ENCODE measurements at regions not wholly inside any gene's neighbourhood (a gene's known extent, or its start where the extent isn't known, plus 50 kb on each side); places are given as distances from the start of the nearest gene placed in this dataset.

DNA sequence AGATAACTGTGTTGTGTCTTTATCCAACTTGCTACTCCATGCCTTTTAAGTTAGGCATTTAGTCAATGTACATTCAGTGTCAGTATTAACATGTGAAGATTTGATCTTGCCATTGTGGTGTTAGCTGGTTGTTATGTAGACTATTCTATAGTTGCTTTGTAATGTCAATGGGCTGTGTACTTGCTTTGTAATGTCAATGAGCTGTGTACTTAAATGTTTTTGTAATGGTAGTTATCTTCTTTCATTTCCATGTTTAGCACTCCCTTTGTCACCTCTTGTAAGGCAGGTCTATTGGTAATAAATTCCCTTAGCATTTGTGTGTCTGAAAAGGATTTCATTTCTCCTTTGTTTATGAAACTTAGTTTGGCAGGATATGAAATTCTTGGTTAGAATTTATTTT, 53.4 kb downstream of the MC4R start:
- DNase-seq (ENCODE audit: low read depth): no peak
- H3K4me3 ChIP-seq (ENCODE audit: low read depth, low read length): no peak overlapping the region
- TF ChIP-seq, protein P1, sequence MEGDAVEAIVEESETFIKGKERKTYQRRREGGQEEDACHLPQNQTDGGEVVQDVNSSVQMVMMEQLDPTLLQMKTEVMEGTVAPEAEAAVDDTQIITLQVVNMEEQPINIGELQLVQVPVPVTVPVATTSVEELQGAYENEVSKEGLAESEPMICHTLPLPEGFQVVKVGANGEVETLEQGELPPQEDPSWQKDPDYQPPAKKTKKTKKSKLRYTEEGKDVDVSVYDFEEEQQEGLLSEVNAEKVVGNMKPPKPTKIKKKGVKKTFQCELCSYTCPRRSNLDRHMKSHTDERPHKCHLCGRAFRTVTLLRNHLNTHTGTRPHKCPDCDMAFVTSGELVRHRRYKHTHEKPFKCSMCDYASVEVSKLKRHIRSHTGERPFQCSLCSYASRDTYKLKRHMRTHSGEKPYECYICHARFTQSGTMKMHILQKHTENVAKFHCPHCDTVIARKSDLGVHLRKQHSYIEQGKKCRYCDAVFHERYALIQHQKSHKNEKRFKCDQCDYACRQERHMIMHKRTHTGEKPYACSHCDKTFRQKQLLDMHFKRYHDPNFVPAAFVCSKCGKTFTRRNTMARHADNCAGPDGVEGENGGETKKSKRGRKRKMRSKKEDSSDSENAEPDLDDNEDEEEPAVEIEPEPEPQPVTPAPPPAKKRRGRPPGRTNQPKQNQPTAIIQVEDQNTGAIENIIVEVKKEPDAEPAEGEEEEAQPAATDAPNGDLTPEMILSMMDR (IDR thresholded peaks at IDR 0.05; ENCODE audit: control insufficient read depth, extremely low read depth, insufficient read depth): no peak

DNA sequence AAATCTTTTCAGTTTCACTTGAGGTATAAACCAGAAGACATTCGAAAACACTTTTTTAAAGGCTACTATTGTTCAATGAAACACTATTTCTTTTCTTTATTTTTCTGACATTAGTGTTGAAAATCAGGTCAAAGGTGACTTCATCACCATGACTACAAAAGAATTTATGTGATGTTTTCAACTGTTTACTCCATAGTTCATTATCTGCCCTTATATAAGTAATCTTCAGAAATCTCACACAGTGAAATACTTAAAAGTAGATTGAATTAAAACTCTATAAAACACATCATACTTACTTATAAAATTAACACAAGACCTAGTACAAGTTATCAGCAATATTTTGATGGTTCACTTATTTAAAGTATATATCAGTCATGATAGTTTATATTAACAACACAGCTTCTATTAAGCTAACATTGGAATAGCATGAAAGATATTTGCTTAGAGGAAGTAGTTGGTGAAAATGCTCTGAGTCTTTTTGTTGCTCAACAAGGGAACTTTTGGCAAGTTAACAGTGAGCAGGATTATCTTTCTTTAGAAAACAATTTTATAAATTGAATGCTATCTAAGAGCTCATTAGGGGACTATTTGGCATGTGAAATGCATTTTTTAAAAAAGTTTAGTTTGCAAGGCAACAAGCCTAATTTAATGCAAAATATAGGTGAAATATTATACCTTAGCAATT, 60.8 kb downstream of the MC4R start:
- no peak for DNase-seq (ENCODE audit: low read depth)
- no peak overlapping the region for H3K4me3 ChIP-seq (ENCODE audit: low read depth, low read length)
- TF ChIP-seq, protein P1 (IDR thresholded peaks at IDR 0.05; ENCODE audit: control insufficient read depth, extremely low read depth, insufficient read depth): no peak

DNA sequence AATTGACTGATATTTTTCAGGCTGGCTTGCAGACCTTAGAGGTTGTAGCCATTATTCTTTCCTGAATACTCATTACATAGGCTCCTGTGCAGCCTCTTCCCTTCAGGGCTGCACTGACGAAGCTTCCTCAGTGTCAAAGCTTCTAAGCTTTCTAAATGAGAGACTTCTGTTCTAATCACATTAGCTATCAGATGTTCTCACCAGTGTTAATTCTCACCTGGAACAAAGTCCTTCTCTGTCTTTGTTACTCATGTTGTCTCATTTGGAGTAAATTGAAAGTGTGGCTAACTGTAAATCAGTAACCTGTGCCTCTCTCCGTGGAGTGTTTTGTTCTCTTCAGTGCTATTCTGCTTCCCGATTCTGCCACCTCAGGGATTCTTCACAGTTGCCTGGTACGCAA, 76.9 kb downstream of the MC4R start:
- no peak for DNase-seq (ENCODE audit: low read depth)
- TF ChIP-seq, protein P1 (IDR thresholded peaks at IDR 0.05; ENCODE audit: control insufficient read depth, extremely low read depth, insufficient read depth): no peak
- H3K4me3 ChIP-seq (ENCODE audit: low read depth, low read length): no peak overlapping the region

DNA sequence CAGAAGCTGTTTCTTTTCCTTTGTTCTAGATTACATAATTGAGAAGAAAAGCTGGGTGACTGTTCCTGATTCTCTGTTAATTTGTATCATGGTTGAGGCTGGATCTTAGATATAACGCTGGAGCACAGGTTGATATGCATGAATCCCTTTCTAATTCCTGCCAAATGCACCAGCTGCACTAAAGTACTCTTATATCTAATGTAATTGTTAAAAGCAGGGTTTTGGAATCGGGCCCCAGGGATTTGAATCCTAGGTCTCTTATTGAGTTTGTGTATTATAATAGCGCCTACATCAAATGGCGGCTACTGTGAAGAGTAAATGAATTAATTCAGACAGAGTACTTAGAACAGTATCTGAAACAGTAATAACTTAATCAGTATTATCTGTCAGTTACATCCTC, 80.4 kb downstream of the MC4R start:
- DNase-seq (ENCODE audit: low read depth): no peak
- TF ChIP-seq, protein P1 (IDR thresholded peaks at IDR 0.05; ENCODE audit: control insufficient read depth, extremely low read depth, insufficient read depth): no peak
- H3K4me3 ChIP-seq (ENCODE audit: low read depth, low read length): no peak overlapping the region

DNA sequence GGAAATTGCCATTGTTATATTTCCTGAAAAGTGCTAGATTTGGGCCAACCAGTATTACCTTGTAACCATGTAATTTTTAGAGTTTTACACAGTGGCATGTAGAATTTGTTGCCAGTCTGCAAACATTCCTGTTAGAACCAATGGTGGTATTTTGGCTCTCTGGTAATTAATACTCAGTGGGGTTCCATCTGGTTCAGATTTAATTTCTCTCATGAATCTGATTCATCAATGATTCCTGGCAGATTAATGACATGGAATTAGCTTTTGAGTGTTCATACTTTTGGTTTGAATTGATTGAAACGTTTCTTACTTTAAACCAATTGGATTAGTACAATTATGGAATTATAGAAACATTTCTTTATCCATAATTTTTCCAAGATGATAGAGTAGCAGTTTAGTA, 93.2 kb downstream of the MC4R start:
- H3K4me3 ChIP-seq (ENCODE audit: low read depth, low read length): no peak overlapping the region
- DNase-seq (ENCODE audit: low read depth): no peak
- TF ChIP-seq, protein P1 (IDR thresholded peaks at IDR 0.05; ENCODE audit: control insufficient read depth, extremely low read depth, insufficient read depth): no peak

DNA sequence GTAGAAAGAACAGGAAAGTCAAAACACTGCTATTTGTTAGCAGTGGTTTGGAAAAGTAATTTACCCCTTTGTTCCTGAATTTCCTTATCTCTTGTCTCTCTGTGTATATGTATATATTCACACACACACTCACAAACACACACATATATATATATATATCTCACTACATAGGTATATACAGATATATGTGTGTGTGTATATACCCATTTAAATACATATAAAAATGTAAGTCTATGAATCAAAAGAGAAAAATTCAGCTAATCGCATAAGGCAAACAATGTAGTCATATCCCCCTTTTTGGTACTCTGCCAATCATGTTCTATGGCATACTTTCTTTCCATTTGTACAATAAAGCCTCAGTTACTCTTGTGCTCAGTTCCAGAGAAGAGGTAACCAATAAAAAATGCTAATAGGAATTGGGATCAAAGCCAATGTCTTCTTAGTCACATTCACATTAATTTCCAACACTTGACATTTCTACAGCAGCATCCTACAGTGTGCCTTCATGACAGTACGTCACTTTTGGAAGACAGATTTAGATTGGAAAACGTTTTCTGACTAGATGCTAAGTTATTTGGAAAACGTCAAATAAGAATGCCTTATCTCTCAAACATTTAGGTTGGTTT, 94.6 kb downstream of the MC4R start:
- TF ChIP-seq, protein P1 (IDR thresholded peaks at IDR 0.05; ENCODE audit: control insufficient read depth, extremely low read depth, insufficient read depth): no peak
- no peak for DNase-seq (ENCODE audit: low read depth)
- H3K4me3 ChIP-seq (ENCODE audit: low read depth, low read length): no peak overlapping the region
